MCF 10A (cell line): ENCODE measurements at regions not wholly inside any gene's neighbourhood (a gene's known extent, or its start where the extent isn't known, plus 50 kb on each side); places are given as distances from the start of the nearest gene placed in this dataset.

Experiments
- BruUV-seq: library from RNA; stranded (reverse); fragments of 400-500 nt; replicated peaks from 2 replicates; lab custom pipeline; 2021; lab: Mats Ljungman, UMichigan
- CTCF ChIA-PET: fragments of 300-600 bp; sonication (Branson Sonifier 250); formaldehyde crosslinking; extraction: SDS; loops from one replicate; lab custom pipeline; 2021; ENCODE audit warnings: antibody characterized with exemption, inconsistent platforms; lab: Yijun Ruan, JAX
- POLR2A ChIA-PET: fragments of 300-600, 350-650 bp; sonication (Branson Sonifier 250); formaldehyde crosslinking; extraction: SDS; loops from one replicate; lab custom pipeline; 2020; ENCODE audit warnings: antibody characterized with exemption, inconsistent platforms; lab: Yijun Ruan, JAX
- DNase-seq: peaks from one replicate; pipeline ENCODE4 v3.0.0-alpha.2; 2018; ENCODE audit not compliant: unreplicated experiment
- H3K27ac Mint-ChIP-seq: one replicate; pipeline ENCODE4 v1.8.0; 2022; ENCODE audit warnings: mild to moderate bottlenecking, low read depth, mixed read lengths; ENCODE audit not compliant: unreplicated experiment
- H3K27me3 Mint-ChIP-seq: one replicate; pipeline ENCODE4 v1.8.0; 2022; ENCODE audit warnings: mixed read lengths; ENCODE audit not compliant: insufficient read depth, unreplicated experiment
- H3K36me3 Mint-ChIP-seq: one replicate; pipeline ENCODE4 v1.8.0; 2022; ENCODE audit warnings: mild to moderate bottlenecking, moderate library complexity, mixed read lengths; ENCODE audit not compliant: insufficient read depth, unreplicated experiment
- H3K4me1 Mint-ChIP-seq: one replicate; pipeline ENCODE4 v1.8.0; 2022; ENCODE audit warnings: mixed read lengths; ENCODE audit not compliant: insufficient read depth, unreplicated experiment
- H3K4me3 Mint-ChIP-seq: one replicate; pipeline ENCODE4 v1.8.0; 2022; ENCODE audit warnings: mild to moderate bottlenecking, moderate library complexity, mixed read lengths; ENCODE audit not compliant: unreplicated experiment
- H3K9me3 Mint-ChIP-seq: one replicate; pipeline ENCODE4 v1.8.0; 2022; ENCODE audit warnings: mixed read lengths; ENCODE audit not compliant: unreplicated experiment
- CTCF ChIP-seq: fragments of 200-600 bp; IDR thresholded peaks from one replicate; pipeline ENCODE4 v1.8.0; 2022; ENCODE audit warnings: antibody characterized with exemption, mild to moderate bottlenecking; ENCODE audit not compliant: unreplicated experiment
- intact Hi-C: fragments of 100-400 bp; cut with micrococcal nuclease; formaldehyde crosslinking; loops from 2 replicates; pipeline ENCODE4 v1.14.1; 2022

DNA sequence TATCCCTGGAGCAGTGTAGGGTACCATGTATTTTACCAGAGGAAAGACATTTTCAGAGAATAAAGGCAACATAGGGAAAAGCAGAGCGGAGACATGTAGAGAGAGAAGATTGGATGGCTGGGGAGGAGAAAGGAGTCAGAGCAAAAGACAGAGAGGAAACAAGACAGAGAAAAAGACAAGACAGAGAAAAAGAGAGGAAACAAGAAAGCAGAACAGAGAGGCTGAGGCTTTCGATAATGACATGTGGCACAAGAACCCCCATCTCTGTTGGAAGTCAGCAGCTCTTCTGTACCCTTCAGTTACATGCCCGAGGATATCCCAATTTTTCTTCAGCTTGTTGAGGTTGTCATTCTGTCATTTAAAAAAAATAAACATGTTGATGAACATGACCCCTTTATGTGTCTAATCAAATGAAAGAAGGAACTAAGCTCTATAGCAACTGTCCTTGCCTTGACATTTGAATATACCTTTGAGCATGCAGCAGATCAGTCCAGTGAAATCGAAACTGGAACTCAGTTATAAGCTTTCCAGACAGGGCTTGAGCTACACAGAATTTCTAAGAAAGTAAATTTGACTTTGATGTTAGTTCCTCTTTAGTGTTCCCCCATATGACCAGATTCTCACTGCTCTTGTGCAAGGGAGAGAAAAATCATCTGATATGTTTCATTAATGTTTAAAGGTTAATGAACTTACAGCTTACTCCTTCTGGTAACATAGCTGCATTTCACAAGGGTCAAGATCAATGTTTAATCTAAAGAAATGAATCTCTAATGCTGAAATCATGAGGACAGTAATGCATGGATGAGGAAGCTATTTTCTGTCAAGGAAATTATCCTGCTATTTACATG lies 75.1 kb upstream of the SP4 start:
- ChIA-PET CTCF (interaction anchor here (1.1 kb wide), 1 partner anchor 18 kb away, joined by 3 read pairs; no protein-coding TSS in a partner anchor), POLR2A (no interaction called here)
- no peaks in the 10 kb centered on the region for H3K9me3 Mint-ChIP-seq
- no peaks in the 10 kb centered on the region for H3K36me3 Mint-ChIP-seq
- intact Hi-C loops: no loop called here
- no peak overlapping the region for H3K27ac Mint-ChIP-seq
- TF ChIP-seq CTCF: no peak
- BruUV-seq: no TSS peak
- H3K4me3 Mint-ChIP-seq: no peak overlapping the region
- no peak for DNase-seq
- peaks cover 6% of the 10 kb centered on the region for H3K4me1 Mint-ChIP-seq
- no peaks in the 10 kb centered on the region for H3K27me3 Mint-ChIP-seq

- no peaks in the 10 kb centered on the region for H3K36me3 Mint-ChIP-seq
- peaks cover 6% of the 10 kb centered on the region for H3K4me1 Mint-ChIP-seq
- no peak for TF ChIP-seq CTCF
- no peak overlapping the region for H3K27ac Mint-ChIP-seq
- no peaks in the 10 kb centered on the region for H3K27me3 Mint-ChIP-seq
- no peaks in the 10 kb centered on the region for H3K9me3 Mint-ChIP-seq
- DNase-seq: no peak
- H3K4me3 Mint-ChIP-seq: no peak overlapping the region
- intact Hi-C loops: no loop called here
- POLR2A ChIA-PET: no interaction called here
- BruUV-seq: no TSS peak
- CTCF ChIA-PET: interaction anchor here (0.7 to 1.1 kb wide), 2 partner anchors 18 to 576 kb away, joined by 3 to 6 read pairs; no protein-coding TSS in a partner anchor
Observed at GRCh38 chr7:21353388-21353780, 74.5 kb upstream of the SP4 start.

GRCh38 chr7:21354284-21354683 lies 73.6 kb upstream of the SP4 start:
- intact Hi-C loops: no loop called here
- H3K9me3 Mint-ChIP-seq: no peaks in the 10 kb centered on the region
- no TSS peak for BruUV-seq

More at GRCh38 chr7:21354284-21354683, 73.6 kb upstream of the SP4 start:
- no peak overlapping the region for H3K27ac Mint-ChIP-seq
- no peaks in the 10 kb centered on the region for H3K36me3 Mint-ChIP-seq
- no peak overlapping the region for H3K4me3 Mint-ChIP-seq
- ChIA-PET POLR2A (interaction anchor here (0.8 kb wide), 1 partner anchor 231 kb away, joined by 3 read pairs; no protein-coding TSS in a partner anchor), CTCF (no interaction called here)
- H3K27me3 Mint-ChIP-seq: no peaks in the 10 kb centered on the region
- DNase-seq: no peak
- H3K4me1 Mint-ChIP-seq: peaks cover 6% of the 10 kb centered on the region
- TF ChIP-seq CTCF: no peak
